ENCODE measurements at regions not wholly inside any gene's neighbourhood (a gene's known extent, or its start where the extent isn't known, plus 50 kb on each side); places are given as distances from the start of the nearest gene placed in this dataset.
A peak's percentile ranks its signal among the peaks of the same experiment; 100 is the strongest.

- no peak overlapping the region for H3K4me3 ChIP-seq
- DNase-seq, result peak; percentile 58
- WGBS, 5 donors, result 88 to 94% (median 92%) methylated on average over 24 of the region's 24 CpGs
- no peaks in the 10 kb centered on the region for H3K27me3 ChIP-seq (replicated peaks in 1 of 7)
- no peaks in the 10 kb centered on the region for H3K36me3 ChIP-seq
- TF ChIP-seq, protein P1, sequence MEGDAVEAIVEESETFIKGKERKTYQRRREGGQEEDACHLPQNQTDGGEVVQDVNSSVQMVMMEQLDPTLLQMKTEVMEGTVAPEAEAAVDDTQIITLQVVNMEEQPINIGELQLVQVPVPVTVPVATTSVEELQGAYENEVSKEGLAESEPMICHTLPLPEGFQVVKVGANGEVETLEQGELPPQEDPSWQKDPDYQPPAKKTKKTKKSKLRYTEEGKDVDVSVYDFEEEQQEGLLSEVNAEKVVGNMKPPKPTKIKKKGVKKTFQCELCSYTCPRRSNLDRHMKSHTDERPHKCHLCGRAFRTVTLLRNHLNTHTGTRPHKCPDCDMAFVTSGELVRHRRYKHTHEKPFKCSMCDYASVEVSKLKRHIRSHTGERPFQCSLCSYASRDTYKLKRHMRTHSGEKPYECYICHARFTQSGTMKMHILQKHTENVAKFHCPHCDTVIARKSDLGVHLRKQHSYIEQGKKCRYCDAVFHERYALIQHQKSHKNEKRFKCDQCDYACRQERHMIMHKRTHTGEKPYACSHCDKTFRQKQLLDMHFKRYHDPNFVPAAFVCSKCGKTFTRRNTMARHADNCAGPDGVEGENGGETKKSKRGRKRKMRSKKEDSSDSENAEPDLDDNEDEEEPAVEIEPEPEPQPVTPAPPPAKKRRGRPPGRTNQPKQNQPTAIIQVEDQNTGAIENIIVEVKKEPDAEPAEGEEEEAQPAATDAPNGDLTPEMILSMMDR (IDR thresholded peaks at IDR 0.05 in 8 of 11, conservative IDR thresholded peaks at IDR 0.05 in 3 of 11), result no peak
- peaks cover 0 to 8% (median 0%) of the 10 kb centered on the region in 6 donors for H3K4me1 ChIP-seq
- H3K9me3 ChIP-seq, result peaks cover 0 to 18% (median 0%) of the 10 kb centered on the region in 8 donors
- intact Hi-C loops (cut with DNase I; ENCODE audit: low total_unique reads), result no loop called here
- no peak overlapping the region for H3K27ac ChIP-seq
Measured at GRCh38 chr6:168381726-168382458, 59.1 kb upstream of the SMOC2 start.

DNA sequence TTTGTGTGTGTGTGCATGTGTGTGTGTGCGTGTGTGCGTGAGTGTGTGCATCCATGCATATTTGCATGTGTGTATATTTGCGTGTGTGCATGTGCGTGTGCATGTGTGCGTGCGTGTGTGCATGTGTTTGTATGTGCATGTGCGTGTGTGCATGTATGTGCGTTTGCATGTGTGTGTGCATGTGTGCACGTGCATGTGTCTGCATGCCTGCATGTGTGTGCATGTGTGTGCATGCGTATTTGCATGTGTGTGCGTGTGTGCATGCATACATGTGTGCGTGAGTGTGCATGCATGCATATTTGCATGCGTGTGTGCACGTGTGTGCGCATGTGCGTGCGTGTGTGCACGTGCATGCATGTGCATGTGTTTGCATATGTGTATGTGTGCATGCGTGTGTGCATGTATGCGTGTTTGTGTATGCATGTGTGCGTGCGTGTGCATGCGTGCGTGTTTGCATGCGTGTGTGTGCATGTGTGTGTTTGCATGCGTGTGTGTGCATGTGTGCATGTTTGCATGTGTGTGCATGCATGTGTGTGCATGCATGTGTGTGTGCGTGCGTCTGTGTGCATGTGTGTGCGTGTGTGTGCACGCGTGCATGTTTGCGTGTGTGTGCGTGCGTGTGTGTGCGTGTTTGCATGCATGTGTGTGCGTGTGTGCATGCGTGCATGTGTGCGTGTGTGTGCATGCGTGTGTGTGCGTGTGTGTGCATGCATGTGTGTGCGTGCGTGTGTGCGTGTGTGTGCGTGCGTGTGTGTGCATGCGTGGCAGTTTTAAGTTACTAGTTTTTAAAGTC lies 57.7 kb upstream of the SMOC2 start:
- intact Hi-C loops (cut with DNase I; ENCODE audit: low total_unique reads), result no loop called here
- TF ChIP-seq POLR2A (IDR thresholded peaks at IDR 0.05) (no peak), POLR2AphosphoS5 (IDR thresholded peaks at IDR 0.05) (no peak)
- TF ChIP-seq, protein P1 (IDR thresholded peaks at IDR 0.05 in 8 of 11, conservative IDR thresholded peaks at IDR 0.05 in 3 of 11), result no peak
- H3K4me3 ChIP-seq, result no peak overlapping the region
- H3K36me3 ChIP-seq, result no peaks in the 10 kb centered on the region
- H3K4me1 ChIP-seq, result no peaks in the 10 kb centered on the region
- peak; percentile 35 for DNase-seq
- WGBS, 5 donors, result 83 to 94% (median 88%) methylated on average over 44 to 46 of the region's 46 CpGs
- no peaks in the 10 kb centered on the region for H3K27me3 ChIP-seq (replicated peaks in 1 of 7)
- H3K27ac ChIP-seq, result no peak overlapping the region
- H3K9me3 ChIP-seq, result peaks cover 0 to 14% (median 0%) of the 10 kb centered on the region in 8 donors

DNA sequence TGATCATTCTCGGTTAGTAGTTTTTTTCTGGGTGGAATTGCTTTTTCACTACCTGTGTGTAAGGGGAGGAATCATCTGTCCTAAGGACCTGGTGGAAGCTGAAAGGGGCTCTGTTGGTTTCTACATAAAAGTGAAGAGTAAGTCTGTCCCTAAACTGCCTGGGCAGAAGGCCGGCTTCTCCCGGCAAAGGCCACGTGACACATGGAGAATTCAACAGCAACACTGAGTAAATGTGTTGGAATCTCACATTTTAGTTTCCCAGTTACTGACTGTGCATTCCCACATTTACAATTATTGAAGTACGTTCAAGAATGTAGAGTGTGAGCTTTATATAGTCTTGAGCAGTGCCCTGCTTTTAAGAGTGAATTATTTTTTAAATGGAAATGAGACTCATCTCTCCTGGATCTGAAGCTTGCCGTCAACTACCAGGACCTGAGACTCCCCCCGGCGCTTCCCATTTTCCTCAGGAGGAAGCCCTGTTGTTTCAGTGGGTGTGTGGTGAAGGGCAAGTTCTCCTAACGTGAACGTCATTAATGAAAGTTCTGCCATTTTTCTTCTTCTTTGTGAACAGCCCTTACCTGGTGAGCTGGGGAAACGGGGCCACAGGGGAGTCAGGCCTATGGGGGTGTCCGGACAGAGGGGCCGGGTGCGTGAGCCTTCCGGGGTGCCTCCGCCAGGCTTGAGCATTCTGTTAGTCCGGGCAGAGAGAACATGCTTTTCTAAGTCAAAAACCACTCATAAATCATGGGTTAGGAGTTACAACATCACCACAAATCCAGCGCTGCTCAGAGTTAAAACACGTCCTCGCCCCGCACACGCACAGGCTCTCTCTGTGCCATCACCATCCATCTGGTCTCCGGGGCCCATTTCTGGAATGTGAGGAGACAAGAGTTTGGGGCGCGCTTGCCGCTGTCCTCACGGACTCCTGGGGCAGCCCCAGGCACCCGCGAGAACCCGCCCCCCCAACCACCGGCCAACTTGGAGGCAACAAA lies 56.6 kb upstream of the SMOC2 start:
- no peak overlapping the region for H3K4me3 ChIP-seq
- TF ChIP-seq, protein P1 (IDR thresholded peaks at IDR 0.05 in 8 of 11, conservative IDR thresholded peaks at IDR 0.05 in 3 of 11), result no peak
- TF ChIP-seq POLR2AphosphoS5 (IDR thresholded peaks at IDR 0.05), result no peak
- TF ChIP-seq POLR2A (IDR thresholded peaks at IDR 0.05), result no peak

More for the DNA sequence above, 56.6 kb upstream of the SMOC2 start:
- no peaks in the 10 kb centered on the region for H3K4me1 ChIP-seq
- DNase-seq, result peak; percentile 52
- WGBS, 5 donors, result 71 to 81% (median 73%) methylated on average over 31 of the region's 31 CpGs
- no peaks in the 10 kb centered on the region for H3K36me3 ChIP-seq
- peaks cover 0 to 14% (median 0%) of the 10 kb centered on the region in 8 donors for H3K9me3 ChIP-seq
- intact Hi-C loops (cut with DNase I; ENCODE audit: low total_unique reads), result no loop called here
- no peak overlapping the region for H3K27ac ChIP-seq
- H3K27me3 ChIP-seq (replicated peaks in 1 of 7), result peaks cover 0 to 4% (median 0%) of the 10 kb centered on the region in 7 donors

All from spleen (tissue), 11 donors.